ENCODE measurements at regions not wholly inside any gene's neighbourhood (a gene's known extent, or its start where the extent isn't known, plus 50 kb on each side); places are given as distances from the start of the nearest gene placed in this dataset.

DNA sequence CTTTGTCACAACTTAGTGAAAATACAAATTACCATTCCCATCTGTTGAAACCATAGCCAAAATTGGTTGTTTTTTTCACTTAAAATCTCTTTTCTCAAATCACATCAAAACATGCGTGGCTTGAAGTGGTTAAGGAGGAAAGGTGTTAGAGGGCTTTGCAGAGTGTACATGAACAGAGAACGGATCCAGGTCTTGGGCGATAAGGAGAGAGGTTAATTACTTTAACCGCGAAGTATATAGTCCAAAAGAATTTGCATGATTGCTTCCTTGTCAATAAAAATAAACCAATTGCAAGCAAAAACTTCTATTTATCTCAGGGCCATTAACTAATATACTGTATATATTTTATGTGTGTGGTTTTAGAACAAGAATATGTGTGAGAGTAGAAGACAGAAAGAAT is 813.9 kb upstream of the SORCS1 start:
- Histone ChIP-seq H3K4me1 (ENCODE audit: insufficient read depth) (no peaks in the 10 kb centered on the region), H3K4me2 (ENCODE audit: unreplicated experiment) (no peak overlapping the region), H3K9me2 (ENCODE audit: insufficient read depth) (no peaks in the 10 kb centered on the region), H3F3A (ENCODE audit: insufficient read depth) (no peaks in the 10 kb centered on the region), H3K27me3 (replicated peaks; ENCODE audit: insufficient read depth) (no peaks in the 10 kb centered on the region), H2AFZ (no peak overlapping the region), H3K9ac (no peak overlapping the region), H3K27ac (no peak overlapping the region), H4K20me1 (ENCODE audit: insufficient read depth) (no peaks in the 10 kb centered on the region), H3K4me3 (no peak overlapping the region), H3K79me2 (ENCODE audit: insufficient read depth) (no peaks in the 10 kb centered on the region), H3K36me3 (ENCODE audit: low read depth) (no peaks in the 10 kb centered on the region), H3K9me3 (ENCODE audit: low read depth) (no peaks in the 10 kb centered on the region)
- 92 to 98% methylated on average over 5 of the region's 5 CpGs for WGBS, 2 experiments (ENCODE audit: low coverage in 1 of 2, low lambda C conversion rate in 2 of 2, missing lambda C conversion rate in 2 of 2)
- DNase-seq, result no peak
- TF ChIP-seq EZH2phosphoT487 (IDR thresholded peaks at IDR 0.05; ENCODE audit: insufficient read depth, low read depth), result no peak
- no peak for TF ChIP-seq EZH2 (IDR thresholded peaks at IDR 0.05; ENCODE audit: insufficient read depth, poor library complexity, severe bottlenecking)
- in situ Hi-C loops (cut with MboI), result no loop called here

DNA sequence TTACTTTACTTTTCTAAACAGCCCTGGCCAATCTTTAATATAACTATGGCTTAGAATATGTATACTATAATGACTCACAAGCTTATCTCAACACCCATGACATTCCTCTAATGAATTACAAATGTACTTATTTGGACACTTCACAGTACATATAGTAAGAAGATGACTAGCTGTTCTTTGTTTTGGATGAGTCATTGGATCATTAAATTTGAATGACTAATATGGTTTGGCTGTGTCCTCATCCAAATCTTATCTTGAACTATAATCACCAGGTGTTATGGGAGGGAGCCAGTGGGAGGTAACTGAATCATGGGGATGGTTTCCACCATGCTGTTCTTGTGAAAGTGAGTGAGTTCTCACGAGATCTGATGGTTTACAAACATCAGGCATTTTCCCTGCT is 807.5 kb upstream of the SORCS1 start:
- no peaks in the 10 kb centered on the region for H3K36me3 ChIP-seq (ENCODE audit: low read depth)
- in situ Hi-C loops (cut with MboI), result no loop called here
- 0 out of 2 replicates have a peak, but pooled peaks have one; percentile 46 for TF ChIP-seq EZH2phosphoT487 (IDR thresholded peaks at IDR 0.05; ENCODE audit: insufficient read depth, low read depth)
- no peak for TF ChIP-seq EZH2 (IDR thresholded peaks at IDR 0.05; ENCODE audit: insufficient read depth, poor library complexity, severe bottlenecking)
- H2AFZ ChIP-seq, result no peak overlapping the region
- H3F3A ChIP-seq (ENCODE audit: insufficient read depth), result peaks cover 24% of the 10 kb centered on the region
- peak; percentile 90 for DNase-seq
- no peak overlapping the region for H3K4me3 ChIP-seq
- no peaks in the 10 kb centered on the region for H3K27me3 ChIP-seq (replicated peaks; ENCODE audit: insufficient read depth)
- H3K4me2 ChIP-seq (ENCODE audit: unreplicated experiment), result peak overlapping the region; percentile 43
- H3K27ac ChIP-seq, result peak overlapping the region; percentile 68
- WGBS, 2 experiments (ENCODE audit: low coverage in 1 of 2, low lambda C conversion rate in 2 of 2, missing lambda C conversion rate in 2 of 2), result 0% methylated on average over 1 of the region's 1 CpG
- peaks cover 27% of the 10 kb centered on the region for H3K4me1 ChIP-seq (ENCODE audit: insufficient read depth)
- H4K20me1 ChIP-seq (ENCODE audit: insufficient read depth), result no peaks in the 10 kb centered on the region
- no peaks in the 10 kb centered on the region for H3K9me2 ChIP-seq (ENCODE audit: insufficient read depth)
- no peaks in the 10 kb centered on the region for H3K9me3 ChIP-seq (ENCODE audit: low read depth)
- H3K9ac ChIP-seq, result no peak overlapping the region
- no peaks in the 10 kb centered on the region for H3K79me2 ChIP-seq (ENCODE audit: insufficient read depth)

DNA sequence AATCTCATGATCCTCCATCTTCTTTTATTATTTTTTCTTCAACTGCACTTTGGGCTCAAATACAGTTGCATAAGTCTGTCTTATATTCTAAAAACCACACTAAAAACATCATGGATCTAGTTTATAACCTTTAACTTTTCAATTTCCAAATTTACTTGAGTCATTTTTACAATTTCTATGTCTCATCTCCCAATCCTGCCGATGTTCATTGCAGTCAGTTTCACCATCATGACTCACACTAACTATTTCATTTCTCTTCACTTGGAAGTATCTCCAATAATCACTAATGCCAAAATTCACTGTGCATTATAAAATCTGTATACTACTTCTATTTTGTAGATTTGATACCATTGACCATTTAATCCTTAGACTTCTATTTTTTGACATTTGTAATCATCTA is 806.9 kb upstream of the SORCS1 start:
- H3F3A ChIP-seq (ENCODE audit: insufficient read depth), result peaks cover 29% of the 10 kb centered on the region
- in situ Hi-C loops (cut with MboI), result no loop called here
- no peak overlapping the region for H3K4me3 ChIP-seq
- no peaks in the 10 kb centered on the region for H3K79me2 ChIP-seq (ENCODE audit: insufficient read depth)
- no peaks in the 10 kb centered on the region for H3K9me3 ChIP-seq (ENCODE audit: low read depth)
- H3K36me3 ChIP-seq (ENCODE audit: low read depth), result no peaks in the 10 kb centered on the region
- H3K27ac ChIP-seq, result peak overlapping the region; percentile 68
- H2AFZ ChIP-seq, result no peak overlapping the region
- TF ChIP-seq EZH2phosphoT487 (IDR thresholded peaks at IDR 0.05; ENCODE audit: insufficient read depth, low read depth) (no peak), EZH2 (IDR thresholded peaks at IDR 0.05; ENCODE audit: insufficient read depth, poor library complexity, severe bottlenecking) (no peak)
- no peak overlapping the region for H3K9ac ChIP-seq
- no peaks in the 10 kb centered on the region for H3K27me3 ChIP-seq (replicated peaks; ENCODE audit: insufficient read depth)
- no peaks in the 10 kb centered on the region for H3K9me2 ChIP-seq (ENCODE audit: insufficient read depth)
- peak; percentile 88 for DNase-seq
- H3K4me2 ChIP-seq (ENCODE audit: unreplicated experiment), result peak overlapping the region; percentile 43
- WGBS, 2 experiments (ENCODE audit: low coverage in 1 of 2, low lambda C conversion rate in 2 of 2, missing lambda C conversion rate in 2 of 2), result 0 to 2% methylated on average over 1 of the region's 1 CpG
- no peaks in the 10 kb centered on the region for H4K20me1 ChIP-seq (ENCODE audit: insufficient read depth)
- H3K4me1 ChIP-seq (ENCODE audit: insufficient read depth), result peaks cover 32% of the 10 kb centered on the region

DNA sequence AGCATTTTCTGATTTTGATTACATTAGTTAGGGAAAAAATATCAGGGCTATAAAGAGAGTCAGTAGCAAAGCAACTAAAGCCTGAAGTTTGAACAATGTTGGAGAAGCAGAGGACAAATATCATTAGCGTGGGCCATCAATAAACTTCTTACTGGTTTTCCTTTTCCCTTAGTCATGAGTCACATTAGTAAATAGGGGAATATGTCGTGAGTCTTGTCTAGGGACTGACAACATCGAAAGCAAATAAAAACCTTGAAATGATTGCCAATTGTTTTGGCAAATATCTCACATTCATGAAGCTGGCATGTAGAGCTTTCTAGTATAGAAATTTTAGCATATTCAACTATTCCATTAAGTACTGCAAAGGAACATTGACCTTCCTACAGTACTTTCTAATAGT is 806.0 kb upstream of the SORCS1 start:
- no peak for TF ChIP-seq EZH2 (IDR thresholded peaks at IDR 0.05; ENCODE audit: insufficient read depth, poor library complexity, severe bottlenecking)
- TF ChIP-seq EZH2phosphoT487 (IDR thresholded peaks at IDR 0.05; ENCODE audit: insufficient read depth, low read depth), result no peak
- in situ Hi-C loops (cut with MboI), result no loop called here
- Histone ChIP-seq H3F3A (ENCODE audit: insufficient read depth) (peaks cover 30% of the 10 kb centered on the region), H3K36me3 (ENCODE audit: low read depth) (no peaks in the 10 kb centered on the region), H3K9me3 (ENCODE audit: low read depth) (no peaks in the 10 kb centered on the region), H3K4me3 (no peak overlapping the region), H3K9me2 (ENCODE audit: insufficient read depth) (no peaks in the 10 kb centered on the region), H3K4me1 (ENCODE audit: insufficient read depth) (peaks cover 32% of the 10 kb centered on the region), H3K27ac (peak overlapping the region; percentile 68), H4K20me1 (ENCODE audit: insufficient read depth) (no peaks in the 10 kb centered on the region), H3K4me2 (ENCODE audit: unreplicated experiment) (peak overlapping the region; percentile 43), H3K27me3 (replicated peaks; ENCODE audit: insufficient read depth) (no peaks in the 10 kb centered on the region), H3K9ac (no peak overlapping the region), H2AFZ (no peak overlapping the region), H3K79me2 (ENCODE audit: insufficient read depth) (no peaks in the 10 kb centered on the region)
- no peak for DNase-seq
- 46 to 55% methylated on average over 3 of the region's 3 CpGs for WGBS, 2 experiments (ENCODE audit: low coverage in 1 of 2, low lambda C conversion rate in 2 of 2, missing lambda C conversion rate in 2 of 2)

DNA sequence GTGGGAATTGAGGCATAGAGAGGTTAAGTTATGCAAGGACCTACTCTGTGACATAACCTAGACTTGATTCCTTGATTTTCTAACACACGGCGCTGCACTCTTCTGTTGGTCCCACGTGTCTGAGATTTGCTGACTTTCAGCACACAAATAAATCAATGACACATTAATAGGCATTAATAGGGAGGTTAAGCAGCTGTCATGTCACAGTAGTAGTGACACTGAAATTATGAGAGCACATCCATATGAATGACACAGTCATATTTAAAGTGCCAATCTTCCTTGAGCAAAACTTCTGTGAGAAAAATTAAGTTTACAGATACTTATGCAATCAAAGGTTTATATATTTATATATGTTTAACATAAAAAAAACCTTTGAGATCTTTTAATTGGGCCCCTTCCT is 805.4 kb upstream of the SORCS1 start:
- Histone ChIP-seq H3K4me3 (no peak overlapping the region), H4K20me1 (ENCODE audit: insufficient read depth) (no peaks in the 10 kb centered on the region), H3K4me2 (ENCODE audit: unreplicated experiment) (no peak overlapping the region), H3K4me1 (ENCODE audit: insufficient read depth) (peaks cover 32% of the 10 kb centered on the region), H3F3A (ENCODE audit: insufficient read depth) (peaks cover 30% of the 10 kb centered on the region), H3K27me3 (replicated peaks; ENCODE audit: insufficient read depth) (no peaks in the 10 kb centered on the region), H2AFZ (no peak overlapping the region), H3K9ac (no peak overlapping the region), H3K79me2 (ENCODE audit: insufficient read depth) (no peaks in the 10 kb centered on the region), H3K9me2 (ENCODE audit: insufficient read depth) (no peaks in the 10 kb centered on the region), H3K36me3 (ENCODE audit: low read depth) (no peaks in the 10 kb centered on the region), H3K9me3 (ENCODE audit: low read depth) (no peaks in the 10 kb centered on the region), H3K27ac (no peak overlapping the region)
- no peak for TF ChIP-seq EZH2phosphoT487 (IDR thresholded peaks at IDR 0.05; ENCODE audit: insufficient read depth, low read depth)
- TF ChIP-seq EZH2 (IDR thresholded peaks at IDR 0.05; ENCODE audit: insufficient read depth, poor library complexity, severe bottlenecking), result no peak
- in situ Hi-C loops (cut with MboI), result no loop called here
- DNase-seq, result no peak
- WGBS, 2 experiments (ENCODE audit: low coverage in 1 of 2, low lambda C conversion rate in 2 of 2, missing lambda C conversion rate in 2 of 2), result 81 to 82% methylated on average over 3 of the region's 3 CpGs

Data from GM23248 (cell line).